GM13976 (cell line): ENCODE measurements at regions not wholly inside any gene's neighbourhood (a gene's known extent, or its start where the extent isn't known, plus 50 kb on each side); places are given as distances from the start of the nearest gene placed in this dataset.

Experiments
- DNase-seq: peaks from one replicate; pipeline ENCODE4 v3.0.0; 2012; ENCODE audit warnings: low spot score
- in situ Hi-C: fragments of 300-500 bp; cut with MboI; formaldehyde crosslinking; loops from one replicate; pipeline ENCODE4 v1.12.0; 2022; ENCODE audit warnings: low sequenced_read_pairs, mixed read lengths, inconsistent platforms; ENCODE audit not compliant: unreplicated experiment
- TF ChIP-seq, protein P1 (sequence below): IDR thresholded peaks from 2 replicates; pipeline ENCODE4 v1.5.1; 2012; ENCODE audit warnings: borderline replicate concordance, mild to moderate bottlenecking; ENCODE audit not compliant: insufficient read depth; ENCODE audit errors: extremely low read depth, missing control alignments, control extremely low read depth

DNA sequence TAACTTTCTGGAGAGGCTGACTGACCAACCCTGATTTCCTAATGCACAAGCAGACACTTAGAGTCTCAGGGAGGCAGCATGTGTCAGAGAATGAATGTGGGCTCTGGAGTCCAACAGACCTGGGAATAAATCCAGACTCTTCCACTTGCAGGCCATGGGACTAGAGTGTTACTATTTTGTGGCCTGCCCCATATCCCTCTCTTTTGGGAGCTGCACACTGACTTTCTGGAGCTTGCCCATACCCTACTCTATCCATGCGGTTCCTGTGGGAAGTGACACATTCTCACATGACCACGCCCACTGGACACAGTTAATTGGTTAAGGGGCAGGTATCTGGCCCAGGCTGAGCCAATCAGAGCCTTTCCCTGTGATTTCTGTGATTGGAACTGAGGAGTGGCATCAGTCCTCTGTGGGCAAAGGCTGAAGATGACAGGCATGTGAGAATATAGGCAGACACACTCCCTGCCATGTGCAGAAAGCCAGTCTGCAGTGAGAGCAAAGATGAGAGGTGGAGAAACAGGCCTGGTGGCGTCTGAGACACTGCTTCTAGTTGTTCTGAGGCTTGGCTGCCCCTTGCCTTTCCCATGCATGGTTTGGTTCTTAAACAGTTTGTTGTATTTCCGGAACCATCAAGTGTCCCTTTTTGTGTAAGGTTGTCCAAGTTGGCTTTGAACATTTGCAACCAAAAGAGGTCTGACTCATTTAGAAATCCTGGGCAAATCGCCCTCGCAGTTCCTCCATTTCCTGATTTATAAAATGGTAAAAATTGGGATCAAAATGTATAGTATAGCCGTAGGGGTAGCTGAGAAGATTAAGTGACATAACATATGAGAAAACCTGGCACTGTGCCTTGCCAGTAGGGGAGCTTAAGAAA, 125.6 kb downstream of the CDC5L start:
- no peak for DNase-seq
- in situ Hi-C loops, result no loop called here
- TF ChIP-seq, protein P1, sequence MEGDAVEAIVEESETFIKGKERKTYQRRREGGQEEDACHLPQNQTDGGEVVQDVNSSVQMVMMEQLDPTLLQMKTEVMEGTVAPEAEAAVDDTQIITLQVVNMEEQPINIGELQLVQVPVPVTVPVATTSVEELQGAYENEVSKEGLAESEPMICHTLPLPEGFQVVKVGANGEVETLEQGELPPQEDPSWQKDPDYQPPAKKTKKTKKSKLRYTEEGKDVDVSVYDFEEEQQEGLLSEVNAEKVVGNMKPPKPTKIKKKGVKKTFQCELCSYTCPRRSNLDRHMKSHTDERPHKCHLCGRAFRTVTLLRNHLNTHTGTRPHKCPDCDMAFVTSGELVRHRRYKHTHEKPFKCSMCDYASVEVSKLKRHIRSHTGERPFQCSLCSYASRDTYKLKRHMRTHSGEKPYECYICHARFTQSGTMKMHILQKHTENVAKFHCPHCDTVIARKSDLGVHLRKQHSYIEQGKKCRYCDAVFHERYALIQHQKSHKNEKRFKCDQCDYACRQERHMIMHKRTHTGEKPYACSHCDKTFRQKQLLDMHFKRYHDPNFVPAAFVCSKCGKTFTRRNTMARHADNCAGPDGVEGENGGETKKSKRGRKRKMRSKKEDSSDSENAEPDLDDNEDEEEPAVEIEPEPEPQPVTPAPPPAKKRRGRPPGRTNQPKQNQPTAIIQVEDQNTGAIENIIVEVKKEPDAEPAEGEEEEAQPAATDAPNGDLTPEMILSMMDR, result no peak

DNA sequence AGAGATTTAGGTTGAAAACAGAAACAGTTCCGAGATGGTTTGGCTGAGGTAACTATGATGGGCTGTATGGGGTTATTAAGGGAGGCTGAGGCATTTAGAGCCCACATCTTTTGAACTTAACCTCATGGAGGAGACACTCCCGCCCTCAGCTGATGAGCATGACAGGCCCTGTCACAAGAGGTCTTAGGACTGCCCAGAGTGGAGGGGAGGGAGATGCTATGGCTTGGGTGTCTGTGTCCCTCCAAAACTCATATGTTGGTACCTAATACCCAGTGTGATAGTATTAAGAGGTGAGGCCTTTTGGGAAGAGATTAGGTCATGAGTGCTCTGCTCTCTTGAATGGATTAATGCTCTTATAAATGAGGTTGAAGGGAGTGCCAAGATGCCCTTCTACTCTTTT, 126.6 kb downstream of the CDC5L start:
- in situ Hi-C loops, result no loop called here
- no peak for DNase-seq
- TF ChIP-seq, protein P1, result no peak

DNA sequence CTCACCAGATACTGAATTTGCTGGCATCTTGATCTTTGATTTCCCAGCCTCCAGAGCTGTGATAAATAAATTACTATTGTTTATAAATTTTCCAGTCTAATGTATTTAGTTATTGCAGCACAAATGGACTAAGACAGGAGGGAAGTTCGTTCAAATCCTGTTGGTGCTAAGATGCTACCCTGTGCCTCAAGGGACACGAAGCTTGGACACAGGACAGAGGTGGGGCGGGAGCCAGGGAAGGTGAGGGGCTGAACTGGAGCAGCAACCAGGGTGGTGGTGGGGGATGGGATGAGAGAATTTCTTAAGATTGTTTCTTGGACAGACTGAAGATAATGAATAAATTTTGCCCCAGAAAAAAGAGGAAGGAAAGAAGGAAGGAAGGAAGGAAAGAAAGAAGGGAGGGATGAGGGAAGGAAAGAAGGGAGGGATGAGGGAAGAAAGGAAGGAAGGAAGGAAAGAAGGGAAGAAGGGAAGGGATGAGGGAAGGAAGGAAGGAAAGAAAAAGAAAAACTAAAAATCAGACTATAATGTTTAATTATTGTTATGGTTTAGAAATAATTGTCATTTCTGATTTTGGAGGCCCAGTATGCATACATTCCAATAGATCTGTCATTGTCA, 127.2 kb downstream of the CDC5L start:
- in situ Hi-C loops, result no loop called here
- TF ChIP-seq, protein P1, result no peak
- no peak for DNase-seq

DNA sequence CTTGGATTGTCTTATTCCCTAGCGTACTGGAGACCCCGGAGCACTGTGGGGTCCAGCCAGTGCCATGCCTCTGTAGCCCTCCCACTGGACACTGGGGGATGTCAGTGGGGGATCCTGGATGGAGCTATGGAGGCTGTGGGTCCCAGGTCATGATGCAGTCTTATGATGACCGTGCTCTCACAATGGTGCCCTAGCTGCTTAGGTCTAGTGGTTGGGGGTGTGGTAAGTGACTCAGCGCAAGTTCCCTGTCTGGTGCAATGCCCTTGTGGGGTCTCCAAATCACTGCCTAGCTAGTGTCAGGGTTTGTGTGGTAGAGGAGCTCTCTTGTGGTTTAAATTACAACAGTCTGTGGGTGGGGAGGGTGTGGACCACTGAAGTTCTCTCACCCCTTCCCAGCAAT, 135.4 kb downstream of the CDC5L start:
- DNase-seq, result no peak
- in situ Hi-C loops, result no loop called here
- TF ChIP-seq, protein P1, result no peak

DNA sequence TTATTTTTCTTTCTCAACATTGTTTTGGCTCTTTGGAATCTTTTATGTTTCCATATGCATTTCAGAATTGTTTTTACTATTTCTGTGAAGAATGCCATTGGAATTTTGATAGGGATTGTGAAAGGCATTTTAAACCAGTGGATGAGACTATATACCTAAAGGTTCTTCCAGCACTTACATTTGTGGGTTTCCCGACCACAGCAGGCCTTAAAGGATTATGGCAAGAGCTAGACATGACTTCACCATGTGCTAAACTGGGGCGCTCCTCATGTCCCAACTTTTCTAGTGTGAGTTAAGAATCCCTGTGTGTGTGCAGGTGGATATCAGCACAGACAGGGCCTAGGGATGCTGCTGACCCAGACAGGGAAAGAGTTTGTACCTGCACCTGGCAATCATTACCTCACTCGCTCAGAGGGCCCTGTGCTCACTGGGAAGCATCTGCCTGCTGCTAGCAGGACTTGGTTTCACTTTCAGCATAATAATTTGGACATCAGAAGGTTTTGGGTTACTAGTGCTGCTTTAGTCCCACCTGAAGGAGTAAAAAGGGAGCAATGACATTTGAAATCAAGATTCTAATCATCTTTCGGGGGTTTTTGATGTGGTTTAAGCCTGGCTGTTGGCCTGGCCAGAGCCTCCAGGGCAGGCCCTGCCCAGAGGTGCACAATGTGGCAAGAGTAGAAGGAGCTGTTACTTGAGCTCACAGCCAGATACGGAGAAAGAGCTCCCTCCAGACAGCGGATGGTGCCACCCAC, 137.1 kb downstream of the CDC5L start:
- in situ Hi-C loops, result no loop called here
- no peak for DNase-seq
- TF ChIP-seq, protein P1, result no peak

DNA sequence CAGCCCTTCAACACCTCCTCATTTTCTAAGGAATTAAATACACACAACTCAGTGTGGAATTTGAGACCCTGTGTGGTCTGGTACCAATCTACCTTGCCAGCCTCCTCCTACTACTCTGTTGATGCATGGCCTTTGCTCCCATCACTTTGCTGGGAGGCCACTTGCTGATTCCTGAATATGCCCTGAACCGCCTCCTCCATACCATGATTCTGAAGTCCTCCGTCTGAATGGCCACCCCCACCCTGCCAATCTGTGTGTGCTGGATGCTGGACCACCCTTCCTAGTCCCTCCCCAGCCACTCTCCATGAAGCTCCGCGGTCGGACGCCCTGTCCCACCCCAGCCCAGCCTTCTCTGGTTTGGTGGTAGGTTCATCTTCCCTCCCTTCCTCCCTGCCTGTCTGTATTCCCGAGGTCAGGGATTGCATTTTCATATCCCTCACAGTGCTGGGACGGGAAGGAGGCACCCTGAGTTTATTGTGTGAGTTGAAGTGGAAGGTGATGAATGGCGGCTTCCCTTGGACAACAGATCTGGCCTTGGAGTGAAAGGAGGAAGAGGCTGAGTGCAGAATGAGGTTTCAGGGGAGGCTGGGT, 138.3 kb downstream of the CDC5L start:
- TF ChIP-seq, protein P1, result no peak
- no peak for DNase-seq
- in situ Hi-C loops, result no loop called here
